ENCODE measurements at regions not wholly inside any gene's neighbourhood (a gene's known extent, or its start where the extent isn't known, plus 50 kb on each side); places are given as distances from the start of the nearest gene placed in this dataset.

- Histone ChIP-seq H3K27me3 (no peaks in the 10 kb centered on the region), H3K9me3 (peaks cover 0 to 10% (median 1%) of the 10 kb centered on the region in 4 donors), H3K4me1 (no peaks in the 10 kb centered on the region), H3K36me3 (no peaks in the 10 kb centered on the region), H3K27ac (no peak overlapping the region), H3K4me3 (no peak overlapping the region)
- DNase-seq: no peak
- intact Hi-C loops (cut with DNase I): no loop called here
- TF ChIP-seq CTCF (IDR thresholded peaks at IDR 0.05) (no peak), POLR2AphosphoS5 (IDR thresholded peaks at IDR 0.05) (no peak), EP300 (IDR thresholded peaks at IDR 0.05) (no peak), POLR2A (IDR thresholded peaks at IDR 0.05) (no peak)
- WGBS, 2 donors: 77 to 88% methylated on average over 3 of the region's 3 CpGs
Measured at GRCh38 chr18:1676387-1676786, 771.7 kb downstream of the ADCYAP1 start.

GRCh38 chr18:1680108-1680507, 775.4 kb downstream of the ADCYAP1 start:
- no peak overlapping the region for H3K27ac ChIP-seq
- no peak for DNase-seq

GRCh38 chr18:1691863-1692262, 787.2 kb downstream of the ADCYAP1 start:
- intact Hi-C loops (cut with DNase I): no loop called here
- no peak for DNase-seq
- no peak for TF ChIP-seq EP300 (IDR thresholded peaks at IDR 0.05)
- no peak for TF ChIP-seq POLR2A (IDR thresholded peaks at IDR 0.05)
- TF ChIP-seq POLR2AphosphoS5 (IDR thresholded peaks at IDR 0.05): no peak
- TF ChIP-seq CTCF (IDR thresholded peaks at IDR 0.05): no peak
- H3K4me3 ChIP-seq: no peak overlapping the region
- no peaks in the 10 kb centered on the region for H3K27me3 ChIP-seq
- H3K27ac ChIP-seq: no peak overlapping the region
- 59 to 73% methylated on average over 2 of the region's 2 CpGs for WGBS, 2 donors
- no peaks in the 10 kb centered on the region for H3K36me3 ChIP-seq
- H3K4me1 ChIP-seq: no peaks in the 10 kb centered on the region
- H3K9me3 ChIP-seq: no peaks in the 10 kb centered on the region

More at GRCh38 chr18:1680108-1680507, 775.4 kb downstream of the ADCYAP1 start:
- no peak for TF ChIP-seq CTCF (IDR thresholded peaks at IDR 0.05)
- no peak for TF ChIP-seq EP300 (IDR thresholded peaks at IDR 0.05)
- no peak for TF ChIP-seq POLR2A (IDR thresholded peaks at IDR 0.05)
- no peak for TF ChIP-seq POLR2AphosphoS5 (IDR thresholded peaks at IDR 0.05)
- Histone ChIP-seq H3K36me3 (no peaks in the 10 kb centered on the region), H3K4me3 (no peak overlapping the region), H3K27me3 (no peaks in the 10 kb centered on the region), H3K9me3 (no peaks in the 10 kb centered on the region), H3K4me1 (no peaks in the 10 kb centered on the region)
- WGBS, 2 donors: 74 to 87% methylated on average over 1 of the region's 1 CpG
- intact Hi-C loops (cut with DNase I): no loop called here

GRCh38 chr18:1708006-1708405, 803.3 kb downstream of the ADCYAP1 start:
- H3K4me3 ChIP-seq: no peak overlapping the region
- no peaks in the 10 kb centered on the region for H3K27me3 ChIP-seq
- no peaks in the 10 kb centered on the region for H3K4me1 ChIP-seq
- no peaks in the 10 kb centered on the region for H3K9me3 ChIP-seq
- no peaks in the 10 kb centered on the region for H3K36me3 ChIP-seq
- intact Hi-C loops (cut with DNase I): no loop called here
- no peak overlapping the region for H3K27ac ChIP-seq
- no peak for DNase-seq
- 76 to 86% methylated on average over 2 of the region's 2 CpGs for WGBS, 2 donors
- TF ChIP-seq CTCF (IDR thresholded peaks at IDR 0.05): no peak
- TF ChIP-seq POLR2AphosphoS5 (IDR thresholded peaks at IDR 0.05): no peak
- TF ChIP-seq POLR2A (IDR thresholded peaks at IDR 0.05): no peak
- TF ChIP-seq EP300 (IDR thresholded peaks at IDR 0.05): no peak

GRCh38 chr18:1710114-1710513, 805.4 kb downstream of the ADCYAP1 start:
- no peaks in the 10 kb centered on the region for H3K9me3 ChIP-seq
- TF ChIP-seq EP300 (IDR thresholded peaks at IDR 0.05): no peak
- no peak for TF ChIP-seq POLR2A (IDR thresholded peaks at IDR 0.05)
- TF ChIP-seq CTCF (IDR thresholded peaks at IDR 0.05): no peak
- no peak for TF ChIP-seq POLR2AphosphoS5 (IDR thresholded peaks at IDR 0.05)
- 73 to 79% methylated on average over 3 of the region's 3 CpGs for WGBS, 2 donors

More at GRCh38 chr18:1710114-1710513, 805.4 kb downstream of the ADCYAP1 start:
- Histone ChIP-seq H3K27me3 (no peaks in the 10 kb centered on the region), H3K4me3 (no peak overlapping the region), H3K27ac (no peak overlapping the region), H3K4me1 (no peaks in the 10 kb centered on the region), H3K36me3 (no peaks in the 10 kb centered on the region)
- intact Hi-C loops (cut with DNase I): no loop called here
- no peak for DNase-seq

Measured in sigmoid colon (tissue), 6 donors.